ENCODE measurements at regions not wholly inside any gene's neighbourhood (a gene's known extent, or its start where the extent isn't known, plus 50 kb on each side); places are given as distances from the start of the nearest gene placed in this dataset.

DNA sequence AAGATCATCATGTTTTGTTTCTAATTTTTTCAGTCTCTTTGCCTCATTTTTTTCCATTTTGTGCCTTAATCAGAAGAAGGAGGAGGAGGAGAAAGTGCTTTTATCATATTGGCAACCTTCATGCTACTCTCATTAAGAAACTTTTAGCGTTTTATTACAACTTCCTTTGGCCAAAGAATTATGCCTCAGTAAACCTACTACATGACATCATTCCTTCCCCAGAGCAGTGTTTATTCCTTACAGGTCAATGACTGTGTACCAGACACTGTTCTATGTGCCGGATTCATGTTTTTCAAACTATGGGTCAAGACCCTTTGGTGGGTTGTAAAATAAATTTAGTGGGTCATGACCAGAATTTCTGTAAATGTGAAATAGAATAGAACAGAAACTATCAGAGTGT, 110.4 kb downstream of the SLC30A10 start:
- TF ChIP-seq RBBP5 (conservative IDR thresholded peaks at IDR 0.05) (no peak), NRF1 (conservative IDR thresholded peaks at IDR 0.05; ENCODE audit: low read depth, low read length) (no peak), TAF1 (IDR thresholded peaks at IDR 0.05; ENCODE audit: borderline replicate concordance, low read depth, low read length) (no peak), CEBPB (IDR thresholded peaks at IDR 0.05; ENCODE audit: borderline replicate concordance in 1 of 2, low read depth in 2 of 2, low read length in 2 of 2) (no peak), ASH2L (IDR thresholded peaks at IDR 0.05; ENCODE audit: borderline replicate concordance, low read depth) (no peak), RAD21 (IDR thresholded peaks at IDR 0.05; ENCODE audit: insufficient read depth, low read depth, low read length) (no peak)
- TF ChIP-seq, protein P1, sequence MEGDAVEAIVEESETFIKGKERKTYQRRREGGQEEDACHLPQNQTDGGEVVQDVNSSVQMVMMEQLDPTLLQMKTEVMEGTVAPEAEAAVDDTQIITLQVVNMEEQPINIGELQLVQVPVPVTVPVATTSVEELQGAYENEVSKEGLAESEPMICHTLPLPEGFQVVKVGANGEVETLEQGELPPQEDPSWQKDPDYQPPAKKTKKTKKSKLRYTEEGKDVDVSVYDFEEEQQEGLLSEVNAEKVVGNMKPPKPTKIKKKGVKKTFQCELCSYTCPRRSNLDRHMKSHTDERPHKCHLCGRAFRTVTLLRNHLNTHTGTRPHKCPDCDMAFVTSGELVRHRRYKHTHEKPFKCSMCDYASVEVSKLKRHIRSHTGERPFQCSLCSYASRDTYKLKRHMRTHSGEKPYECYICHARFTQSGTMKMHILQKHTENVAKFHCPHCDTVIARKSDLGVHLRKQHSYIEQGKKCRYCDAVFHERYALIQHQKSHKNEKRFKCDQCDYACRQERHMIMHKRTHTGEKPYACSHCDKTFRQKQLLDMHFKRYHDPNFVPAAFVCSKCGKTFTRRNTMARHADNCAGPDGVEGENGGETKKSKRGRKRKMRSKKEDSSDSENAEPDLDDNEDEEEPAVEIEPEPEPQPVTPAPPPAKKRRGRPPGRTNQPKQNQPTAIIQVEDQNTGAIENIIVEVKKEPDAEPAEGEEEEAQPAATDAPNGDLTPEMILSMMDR (IDR thresholded peaks at IDR 0.05 in 2 of 3, conservative IDR thresholded peaks at IDR 0.05 in 1 of 3; ENCODE audit: control insufficient read depth in 2 of 3, extremely low read depth in 1 of 3, insufficient read depth in 1 of 3, low read depth in 3 of 3, low read length in 3 of 3) = no peak
- TF ChIP-seq, protein P2, sequence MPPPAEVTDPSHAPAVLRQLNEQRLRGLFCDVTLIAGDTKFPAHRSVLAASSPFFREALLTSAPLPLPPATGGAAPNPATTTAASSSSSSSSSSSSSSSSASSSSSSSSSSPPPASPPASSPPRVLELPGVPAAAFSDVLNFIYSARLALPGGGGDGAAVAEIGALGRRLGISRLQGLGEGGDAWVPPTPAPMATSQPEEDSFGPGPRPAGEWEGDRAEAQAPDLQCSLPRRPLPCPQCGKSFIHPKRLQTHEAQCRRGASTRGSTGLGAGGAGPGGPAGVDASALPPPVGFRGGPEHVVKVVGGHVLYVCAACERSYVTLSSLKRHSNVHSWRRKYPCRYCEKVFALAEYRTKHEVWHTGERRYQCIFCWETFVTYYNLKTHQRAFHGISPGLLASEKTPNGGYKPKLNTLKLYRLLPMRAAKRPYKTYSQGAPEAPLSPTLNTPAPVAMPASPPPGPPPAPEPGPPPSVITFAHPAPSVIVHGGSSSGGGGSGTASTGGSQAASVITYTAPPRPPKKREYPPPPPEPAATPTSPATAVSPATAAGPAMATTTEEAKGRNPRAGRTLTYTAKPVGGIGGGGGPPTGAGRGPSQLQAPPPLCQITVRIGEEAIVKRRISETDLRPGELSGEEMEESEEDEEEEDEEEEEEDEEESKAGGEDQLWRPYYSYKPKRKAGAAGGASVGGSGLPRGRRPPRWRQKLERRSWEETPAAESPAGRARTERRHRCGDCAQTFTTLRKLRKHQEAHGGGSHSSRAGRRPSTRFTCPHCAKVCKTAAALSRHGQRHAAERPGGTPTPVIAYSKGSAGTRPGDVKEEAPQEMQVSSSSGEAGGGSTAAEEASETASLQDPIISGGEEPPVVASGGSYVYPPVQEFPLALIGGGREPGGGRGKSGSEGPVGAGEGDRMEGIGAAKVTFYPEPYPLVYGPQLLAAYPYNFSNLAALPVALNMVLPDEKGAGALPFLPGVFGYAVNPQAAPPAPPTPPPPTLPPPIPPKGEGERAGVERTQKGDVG (CRISPR knock-in tag; IDR thresholded peaks at IDR 0.05) = no peak
- TF ChIP-seq, protein P3, sequence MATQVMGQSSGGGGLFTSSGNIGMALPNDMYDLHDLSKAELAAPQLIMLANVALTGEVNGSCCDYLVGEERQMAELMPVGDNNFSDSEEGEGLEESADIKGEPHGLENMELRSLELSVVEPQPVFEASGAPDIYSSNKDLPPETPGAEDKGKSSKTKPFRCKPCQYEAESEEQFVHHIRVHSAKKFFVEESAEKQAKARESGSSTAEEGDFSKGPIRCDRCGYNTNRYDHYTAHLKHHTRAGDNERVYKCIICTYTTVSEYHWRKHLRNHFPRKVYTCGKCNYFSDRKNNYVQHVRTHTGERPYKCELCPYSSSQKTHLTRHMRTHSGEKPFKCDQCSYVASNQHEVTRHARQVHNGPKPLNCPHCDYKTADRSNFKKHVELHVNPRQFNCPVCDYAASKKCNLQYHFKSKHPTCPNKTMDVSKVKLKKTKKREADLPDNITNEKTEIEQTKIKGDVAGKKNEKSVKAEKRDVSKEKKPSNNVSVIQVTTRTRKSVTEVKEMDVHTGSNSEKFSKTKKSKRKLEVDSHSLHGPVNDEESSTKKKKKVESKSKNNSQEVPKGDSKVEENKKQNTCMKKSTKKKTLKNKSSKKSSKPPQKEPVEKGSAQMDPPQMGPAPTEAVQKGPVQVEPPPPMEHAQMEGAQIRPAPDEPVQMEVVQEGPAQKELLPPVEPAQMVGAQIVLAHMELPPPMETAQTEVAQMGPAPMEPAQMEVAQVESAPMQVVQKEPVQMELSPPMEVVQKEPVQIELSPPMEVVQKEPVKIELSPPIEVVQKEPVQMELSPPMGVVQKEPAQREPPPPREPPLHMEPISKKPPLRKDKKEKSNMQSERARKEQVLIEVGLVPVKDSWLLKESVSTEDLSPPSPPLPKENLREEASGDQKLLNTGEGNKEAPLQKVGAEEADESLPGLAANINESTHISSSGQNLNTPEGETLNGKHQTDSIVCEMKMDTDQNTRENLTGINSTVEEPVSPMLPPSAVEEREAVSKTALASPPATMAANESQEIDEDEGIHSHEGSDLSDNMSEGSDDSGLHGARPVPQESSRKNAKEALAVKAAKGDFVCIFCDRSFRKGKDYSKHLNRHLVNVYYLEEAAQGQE (IDR thresholded peaks at IDR 0.05; ENCODE audit: low read depth, low read length) = no peak

All from GM12878 (cell line).